ENCODE measurements at regions not wholly inside any gene's neighbourhood (a gene's known extent, or its start where the extent isn't known, plus 50 kb on each side); places are given as distances from the start of the nearest gene placed in this dataset.
"Not testable (repeated sequence)": the region's sequence is repeated elsewhere in the genome, so short reads cannot be mapped to it uniquely, and the experiment has no call there.

DNA sequence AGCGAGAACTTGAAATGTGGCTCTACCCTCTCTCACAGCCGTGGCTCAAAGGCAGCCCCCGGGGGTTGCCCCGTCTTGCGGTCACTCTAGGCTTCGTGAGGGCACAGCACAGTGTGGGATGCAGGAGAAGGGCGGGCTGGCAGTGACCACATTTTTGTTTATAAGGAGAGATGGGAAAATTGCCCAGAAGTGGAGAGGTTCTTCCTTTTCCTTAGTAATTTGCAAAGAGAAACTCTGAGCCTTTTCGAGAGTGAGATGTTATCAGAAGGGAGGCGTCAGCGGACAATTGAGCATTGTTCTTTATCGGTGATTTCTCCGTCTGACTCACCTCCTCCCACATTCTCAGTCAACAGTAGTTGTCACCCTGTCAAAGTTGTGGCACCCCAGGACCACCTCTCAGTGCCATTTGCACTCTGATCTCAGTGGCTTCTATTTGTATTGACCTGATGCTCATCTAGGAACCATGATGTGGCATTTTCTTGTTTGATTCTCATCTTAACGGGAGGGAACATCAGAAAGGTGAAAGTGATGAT lies 89.6 kb downstream of the ACAA2 start:
- DNase-seq (ENCODE audit: extremely low read depth, low read depth), result no peak

GRCh38 chr18:49722477-49722876 lies 90.9 kb downstream of the ACAA2 start:
- TF ChIP-seq CTCF (IDR thresholded peaks at IDR 0.05; ENCODE audit: low read depth, low read length), result no peak
- DNase-seq (ENCODE audit: extremely low read depth, low read depth), result no peak

More for the DNA sequence above, 89.6 kb downstream of the ACAA2 start:
- TF ChIP-seq CTCF (IDR thresholded peaks at IDR 0.05; ENCODE audit: low read depth, low read length), result no peak

DNA sequence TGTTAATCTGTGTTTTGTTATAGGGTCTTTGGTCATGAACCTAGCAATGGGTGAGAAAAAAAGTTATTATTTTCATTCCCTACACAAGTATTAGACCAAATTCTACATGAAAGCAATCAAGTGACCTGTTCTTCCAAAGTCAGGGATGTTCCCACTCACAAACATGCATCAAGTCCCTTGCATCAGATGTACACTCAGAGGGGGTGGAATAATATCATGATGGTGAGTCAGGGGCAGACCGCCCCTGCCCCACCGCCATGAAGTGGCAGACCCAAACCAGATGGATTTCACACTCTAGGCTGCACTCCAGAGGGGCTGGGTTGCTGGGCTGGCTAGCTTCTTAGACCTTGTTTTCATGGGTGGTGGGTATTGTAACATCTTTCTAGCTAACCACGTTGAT lies 91.4 kb downstream of the ACAA2 start:
- no peak for DNase-seq (ENCODE audit: extremely low read depth, low read depth)
- no peak for TF ChIP-seq CTCF (IDR thresholded peaks at IDR 0.05; ENCODE audit: low read depth, low read length)

DNA sequence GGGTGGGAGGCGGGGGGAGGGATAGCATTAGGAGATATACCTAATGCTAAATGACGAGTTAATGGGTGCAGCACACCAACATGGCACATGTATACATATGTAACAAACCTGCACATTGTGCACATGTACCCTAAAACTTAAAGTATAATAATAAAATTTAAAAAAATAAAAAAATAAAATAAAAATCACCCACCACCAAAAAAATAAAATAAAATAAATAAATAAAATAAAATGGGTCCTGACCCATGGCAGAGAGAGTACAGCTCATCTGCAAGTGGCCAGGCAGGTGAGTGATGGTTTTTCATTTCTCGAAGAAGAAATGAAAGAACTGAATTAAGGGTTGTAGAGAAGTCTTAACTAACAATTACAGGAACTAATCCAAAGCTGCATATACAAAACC lies 92.4 kb downstream of the ACAA2 start:
- not testable (repeated sequence) for DNase-seq (ENCODE audit: extremely low read depth, low read depth)

GRCh38 chr18:49717617-49718016 lies 95.7 kb downstream of the ACAA2 start:
- TF ChIP-seq CTCF (IDR thresholded peaks at IDR 0.05; ENCODE audit: low read depth, low read length), result no peak
- DNase-seq (ENCODE audit: extremely low read depth, low read depth), result no peak

GRCh38 chr18:49716035-49716434 lies 97.3 kb downstream of the ACAA2 start:
- TF ChIP-seq CTCF (IDR thresholded peaks at IDR 0.05; ENCODE audit: low read depth, low read length), result no peak
- DNase-seq (ENCODE audit: extremely low read depth, low read depth), result no peak

GRCh38 chr18:49709347-49709690 lies 104.0 kb downstream of the ACAA2 start:
- DNase-seq (ENCODE audit: extremely low read depth, low read depth), result no peak
- no peak for TF ChIP-seq CTCF (IDR thresholded peaks at IDR 0.05; ENCODE audit: low read depth, low read length)

DNA sequence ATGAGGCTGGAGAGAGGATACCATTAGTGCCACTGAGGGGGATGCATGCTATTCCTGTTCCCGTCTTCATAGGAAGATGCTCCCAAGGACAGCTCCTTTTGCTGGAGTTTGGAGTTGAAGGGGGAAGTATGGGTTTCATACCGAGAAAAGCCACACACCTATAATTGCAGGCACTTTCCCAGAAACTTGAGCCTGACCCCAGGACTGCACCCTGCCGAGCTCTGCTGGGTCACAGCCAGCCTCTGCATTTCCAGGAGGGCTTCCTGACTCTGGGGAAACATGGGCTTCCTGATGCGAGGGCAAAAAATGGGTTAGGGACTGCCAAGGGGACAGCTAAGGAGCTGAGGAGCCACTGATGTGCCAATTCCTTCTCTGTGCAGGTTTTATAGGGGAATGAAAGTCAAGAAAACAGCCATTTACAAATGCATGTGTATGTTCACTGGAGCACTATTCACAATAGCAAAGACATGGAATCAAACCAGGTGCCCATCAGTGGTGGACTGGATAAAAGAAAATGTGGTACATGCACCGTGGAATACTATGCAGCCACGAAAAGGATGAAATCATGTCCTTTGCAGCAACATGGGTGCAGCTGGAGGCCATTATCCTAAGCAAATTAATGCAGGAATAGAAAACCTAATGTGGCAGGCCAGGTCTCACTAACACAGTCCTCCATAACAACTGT lies 104.5 kb downstream of the ACAA2 start:
- no peak for TF ChIP-seq CTCF (IDR thresholded peaks at IDR 0.05; ENCODE audit: low read depth, low read length)
- DNase-seq (ENCODE audit: extremely low read depth, low read depth), result no peak

Measured in AG09319 (cell line).